Activated effector memory CD4-positive, alpha-beta T cell treated with anti-CD3 and anti-CD28 coated beads, Interleukin-2, amount 50 U/mL, for 16 hours (primary cell): ENCODE measurements at regions not wholly inside any gene's neighbourhood (a gene's known extent, or its start where the extent isn't known, plus 50 kb on each side); places are given as distances from the start of the nearest gene placed in this dataset.
"Not testable (repeated sequence)": the region's sequence is repeated elsewhere in the genome, so short reads cannot be mapped to it uniquely, and the experiment has no call there.

Experiments used
- DNase-seq: peaks from one replicate; pipeline ENCODE4 v3.0.0-alpha.2; 2020

DNA sequence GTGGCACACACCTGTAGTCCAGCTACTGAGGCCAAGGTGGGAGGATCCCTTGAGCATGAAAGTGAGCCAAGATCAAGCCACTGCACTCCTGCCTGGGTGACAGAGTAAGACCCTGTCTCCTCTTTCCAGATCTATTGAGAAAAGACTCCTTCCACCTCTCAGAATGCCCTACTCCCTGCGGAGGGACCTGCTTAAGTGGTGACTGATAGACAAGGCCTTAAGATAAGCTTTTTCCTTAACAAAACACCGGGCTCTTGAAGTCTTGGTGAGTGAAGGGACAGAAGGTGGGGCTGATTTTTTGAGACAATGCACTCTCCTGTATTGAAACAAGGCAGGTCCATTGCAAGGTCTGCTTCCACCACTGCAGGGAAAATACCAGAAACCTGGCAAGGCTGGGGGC lies 338.4 kb upstream of the FRG2C start:
- no peak for DNase-seq

DNA sequence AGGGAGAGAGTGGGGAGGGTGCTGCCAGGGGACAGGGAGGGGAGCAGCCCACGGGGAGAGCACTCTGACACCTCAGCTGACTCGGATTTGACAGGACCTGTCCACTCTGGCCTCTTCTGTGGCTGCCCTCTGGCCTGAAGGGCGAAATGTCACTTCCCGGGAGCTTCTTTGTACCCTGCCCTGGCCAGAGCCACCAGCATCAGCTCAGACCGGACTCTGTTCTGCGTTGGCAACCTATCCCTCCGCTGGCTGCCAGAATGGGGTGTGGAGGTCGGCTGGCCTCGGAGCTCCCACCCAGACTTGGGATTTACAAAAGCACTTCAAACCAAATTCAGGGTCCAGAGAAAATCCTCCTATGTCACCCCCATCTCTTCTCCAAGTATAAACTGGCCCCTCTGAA lies 336.7 kb upstream of the FRG2C start:
- DNase-seq, result no peak

DNA sequence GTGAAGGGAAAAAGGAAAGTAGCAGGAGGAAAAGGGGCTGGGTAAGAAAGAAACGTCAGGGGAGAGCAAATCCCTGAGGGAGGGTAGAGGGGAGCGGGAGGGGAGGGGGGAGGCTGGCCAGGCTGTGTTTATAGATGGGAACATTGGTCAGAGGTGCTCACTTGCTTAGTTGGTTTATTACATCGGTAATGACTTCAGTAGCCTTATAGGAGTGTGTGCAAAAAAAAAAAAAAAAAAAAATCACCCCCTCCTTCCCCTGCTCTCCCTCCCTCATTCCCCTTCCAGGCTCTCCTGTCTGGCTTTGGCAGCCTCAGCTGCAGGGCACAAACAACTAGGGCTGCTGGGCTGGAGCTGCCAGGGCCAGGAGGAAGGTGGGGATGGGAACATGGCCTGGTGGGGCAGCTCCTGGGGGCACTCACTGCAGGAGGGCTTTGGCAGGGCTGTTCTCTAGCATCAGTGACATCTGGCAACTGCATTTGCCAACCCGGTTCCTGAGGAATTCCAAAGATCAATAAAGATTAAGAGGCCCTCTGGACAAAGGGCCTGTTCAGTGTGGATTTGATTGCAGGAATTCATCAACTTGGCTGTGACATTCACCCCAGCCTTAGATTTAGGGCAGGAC lies 334.5 kb upstream of the FRG2C start:
- no peak for DNase-seq

DNA sequence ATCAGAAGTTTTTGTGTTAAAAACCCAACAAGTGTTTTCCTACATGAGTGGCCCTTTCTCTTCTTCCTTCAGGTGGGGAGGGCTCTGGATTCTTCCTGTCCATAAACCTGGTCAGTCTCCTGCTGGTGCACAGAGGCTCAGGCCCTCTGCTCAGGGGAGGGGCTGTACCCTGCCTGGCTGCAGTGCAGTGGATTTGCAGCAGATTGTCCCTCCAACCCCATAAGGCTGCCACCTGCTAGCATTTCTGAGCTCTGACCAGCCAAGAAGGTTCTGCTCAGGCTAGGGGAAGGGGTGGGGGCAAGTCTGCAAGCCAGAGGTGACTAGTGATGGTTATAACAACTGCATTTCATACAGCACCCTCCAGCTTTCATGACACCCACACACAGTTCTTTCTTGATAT lies 333.7 kb upstream of the FRG2C start:
- not testable (repeated sequence) for DNase-seq

DNA sequence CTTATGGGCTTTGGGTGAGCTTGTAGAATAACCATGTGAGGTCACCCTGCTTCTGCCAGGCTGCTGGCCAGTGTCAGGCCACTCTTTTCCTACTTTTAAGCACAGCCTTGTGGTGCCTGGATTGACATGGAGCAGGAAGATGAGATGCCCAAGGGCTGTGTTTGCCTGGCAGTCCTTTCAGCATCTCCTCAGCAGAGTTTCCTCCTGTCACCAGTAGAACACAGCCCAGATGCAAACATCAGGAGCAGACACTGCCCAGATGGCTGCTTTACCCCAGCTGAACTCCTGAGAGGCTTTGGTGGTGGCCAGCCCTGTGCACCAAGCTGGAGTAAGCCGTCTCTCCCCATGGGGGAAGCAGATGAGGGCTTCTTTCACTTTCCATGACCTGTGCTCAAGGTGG lies 332.0 kb upstream of the FRG2C start:
- DNase-seq, result not testable (repeated sequence)

DNA sequence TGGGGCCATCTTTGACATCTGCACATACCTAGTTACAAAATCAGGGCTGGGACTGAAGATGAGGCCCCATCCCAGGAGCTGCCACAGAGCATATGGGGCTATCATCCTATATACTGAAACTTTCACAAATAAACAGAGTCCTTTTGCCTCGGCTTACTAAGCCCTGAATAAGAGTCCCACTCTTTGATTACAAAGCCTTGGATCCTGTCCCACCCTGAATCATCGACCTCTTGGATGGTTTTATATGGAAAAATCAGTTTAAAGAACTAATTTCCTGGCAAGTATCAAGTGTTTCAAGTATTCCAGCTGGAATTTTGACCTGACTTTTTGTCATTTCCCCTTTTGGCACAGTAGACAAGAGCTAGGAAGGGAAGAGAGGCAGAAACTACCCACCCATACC lies 331.3 kb upstream of the FRG2C start:
- no peak for DNase-seq

DNA sequence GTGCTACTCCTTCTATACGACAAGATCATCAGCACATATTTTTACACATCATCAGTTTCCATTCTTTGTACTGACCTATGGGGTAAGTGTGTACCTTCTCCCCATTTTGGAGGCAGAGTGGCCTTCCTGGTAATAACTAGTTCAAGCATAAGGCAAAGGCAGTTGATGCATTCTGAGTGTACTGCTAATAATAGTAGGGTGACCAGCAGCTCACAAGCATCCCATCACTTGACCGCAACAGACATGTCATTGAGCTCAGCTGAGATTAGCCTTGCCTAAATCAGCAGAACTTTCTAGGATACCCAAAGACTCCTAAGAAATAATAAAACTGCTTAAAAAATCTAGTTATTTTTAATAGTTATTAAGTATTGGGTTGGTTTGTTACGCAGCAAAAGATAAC lies 329.8 kb upstream of the FRG2C start:
- no peak for DNase-seq

DNA sequence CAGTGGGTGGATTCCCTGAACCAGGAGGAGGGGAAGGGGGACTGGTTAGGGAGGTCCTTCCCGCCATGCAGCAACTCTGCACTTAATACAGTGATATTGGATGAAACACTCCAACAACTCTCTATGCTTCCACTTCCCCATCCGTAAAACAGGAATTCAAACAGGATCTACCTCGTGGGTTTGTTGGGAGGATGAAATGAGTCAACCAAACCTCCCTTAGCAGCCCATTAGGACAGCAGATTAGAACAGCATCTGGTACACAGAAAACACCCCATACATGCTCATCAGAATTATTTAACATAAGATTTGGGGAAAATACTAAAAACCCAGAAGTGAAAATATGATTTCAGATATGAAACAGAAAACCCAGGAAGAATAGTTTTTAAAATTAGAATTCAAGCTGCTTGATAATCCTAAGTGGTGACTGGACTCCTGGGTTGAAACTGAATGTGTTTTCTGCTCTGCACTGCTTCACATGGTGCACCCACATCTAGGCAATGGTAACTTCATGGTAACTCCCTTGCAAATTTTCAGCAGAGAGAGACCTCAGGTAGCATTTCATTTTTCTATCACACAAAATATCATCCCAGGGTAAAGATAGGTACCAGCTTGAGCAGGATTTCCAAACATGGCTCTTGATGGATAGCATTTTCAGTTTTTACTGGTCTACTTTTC lies 326.8 kb upstream of the FRG2C start:
- no peak for DNase-seq

DNA sequence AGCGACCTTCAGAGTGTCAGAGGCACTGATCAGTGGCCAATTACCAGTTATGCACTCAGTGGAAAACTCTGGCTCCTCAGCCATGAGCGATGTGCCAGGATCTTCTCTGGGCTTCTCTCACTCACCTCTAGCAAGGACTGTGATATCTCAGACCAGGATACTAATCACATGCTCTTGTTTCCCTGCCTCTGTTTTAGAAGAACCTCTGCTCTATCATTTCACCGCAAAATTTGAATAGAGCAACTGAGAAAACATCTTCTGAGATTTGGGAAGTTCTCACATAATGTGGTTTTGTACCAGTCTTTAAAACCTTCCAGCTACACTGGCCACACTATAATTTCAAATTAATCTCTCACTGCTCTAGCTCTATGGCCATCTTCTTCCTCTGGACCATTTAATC lies 325.8 kb upstream of the FRG2C start:
- DNase-seq, result no peak

DNA sequence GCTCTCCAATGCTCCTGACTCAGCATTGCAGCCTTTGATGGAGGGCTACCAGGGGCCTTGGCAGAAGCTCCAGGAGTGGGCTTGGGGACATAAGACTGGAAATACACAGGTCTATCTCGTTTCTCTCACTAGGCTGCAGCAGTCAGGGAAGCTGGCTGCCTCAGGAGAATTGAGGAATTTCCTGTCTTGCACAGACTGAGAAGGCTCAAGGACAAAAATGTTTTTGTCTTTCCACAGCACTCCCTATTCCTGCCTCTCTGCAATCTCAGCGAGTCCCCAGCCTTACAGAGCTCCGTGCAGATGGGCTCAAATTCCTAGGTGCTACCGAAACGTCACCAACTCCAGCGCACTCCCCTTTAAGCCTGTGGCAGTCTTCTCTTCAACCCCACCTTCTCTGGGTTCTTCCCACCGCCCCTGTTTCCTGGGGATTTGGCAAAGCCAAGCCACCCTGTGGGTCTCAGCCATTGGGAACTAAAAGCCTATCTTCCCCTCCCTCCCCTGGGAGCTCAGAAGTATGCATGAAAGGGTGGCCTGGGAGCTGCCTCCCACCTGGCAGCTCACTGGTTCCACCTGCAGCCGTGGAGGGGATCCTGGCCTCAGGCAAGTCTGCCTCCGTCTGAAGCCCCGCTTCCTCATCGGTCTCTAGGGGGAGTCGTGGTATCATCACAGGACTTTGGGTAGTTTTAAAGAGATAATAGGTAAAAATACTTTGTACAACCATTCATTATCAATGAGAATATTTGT lies 322.6 kb upstream of the FRG2C start:
- DNase-seq, result no peak

DNA sequence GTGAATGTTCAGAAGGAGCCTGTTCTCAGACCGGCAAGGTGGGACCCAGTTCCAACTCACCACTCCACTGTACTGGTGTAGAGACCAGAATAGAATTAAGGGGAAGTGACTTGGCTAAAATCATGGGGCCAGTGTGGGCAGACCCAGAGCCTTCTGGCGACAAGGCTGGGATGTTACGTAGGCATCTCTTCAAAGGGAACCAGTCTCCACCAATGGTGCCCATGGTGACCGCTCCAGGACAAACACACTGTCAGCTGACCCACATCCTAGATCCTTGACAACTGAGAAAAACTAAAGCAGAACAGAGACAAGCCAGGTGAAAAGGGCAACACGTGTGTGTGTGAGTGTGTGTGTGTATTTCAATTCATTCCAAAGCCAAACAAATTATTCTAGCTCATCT lies 321.7 kb upstream of the FRG2C start:
- no peak for DNase-seq

DNA sequence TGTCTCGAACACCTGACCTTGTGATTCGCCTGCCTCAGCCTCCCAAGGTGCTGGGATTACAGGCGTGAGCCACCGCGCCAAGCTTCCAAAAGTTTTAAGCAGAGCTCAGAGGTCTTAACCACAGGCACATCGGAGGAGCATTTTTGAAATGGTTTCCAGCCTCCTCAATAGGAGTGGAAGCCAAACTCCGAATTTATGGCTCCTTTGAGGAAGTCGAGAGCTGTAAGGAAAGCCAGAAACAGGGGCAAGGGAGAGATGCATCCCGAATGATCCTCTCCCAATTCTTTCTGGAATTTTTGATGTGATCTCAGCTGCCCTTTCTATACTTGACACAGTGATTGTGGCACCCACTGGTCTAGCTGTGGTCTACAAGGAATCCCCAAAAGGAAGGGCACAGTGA lies 313.6 kb upstream of the FRG2C start:
- not testable (repeated sequence) for DNase-seq

DNA sequence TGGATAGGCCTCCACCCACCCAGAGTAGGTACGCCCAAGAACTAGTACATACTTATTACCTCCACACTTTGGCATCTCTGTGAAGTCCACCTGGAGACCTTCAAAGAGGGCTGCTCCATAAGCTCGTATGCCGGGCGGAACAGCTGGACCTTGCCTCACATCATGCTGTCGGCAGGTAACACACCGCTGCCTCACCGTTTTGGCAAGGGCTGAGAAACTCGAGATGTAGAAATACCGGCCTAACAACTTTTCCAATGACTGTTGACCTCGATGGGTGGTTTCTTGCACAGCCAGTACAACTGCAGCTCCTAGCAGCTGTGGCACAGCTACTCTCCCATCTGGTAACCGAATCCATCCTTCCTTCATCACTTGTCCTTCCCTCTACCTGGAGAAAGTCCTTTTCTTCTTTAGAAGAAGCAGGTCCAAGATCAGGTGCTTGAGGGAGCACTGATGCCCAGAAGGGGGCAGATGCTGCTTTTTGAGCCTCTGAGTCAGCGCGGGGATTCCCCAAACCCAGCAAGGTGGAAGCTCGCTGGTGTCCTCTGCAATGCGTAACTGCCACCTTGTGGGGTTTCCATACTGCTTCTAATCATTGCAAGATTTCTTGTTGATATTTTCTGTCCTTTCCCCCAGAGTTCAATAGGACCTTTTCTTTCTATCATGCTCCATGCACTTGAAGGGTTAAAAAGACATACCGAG lies 301.9 kb upstream of the FRG2C start:
- peak; percentile 71 for DNase-seq

DNA sequence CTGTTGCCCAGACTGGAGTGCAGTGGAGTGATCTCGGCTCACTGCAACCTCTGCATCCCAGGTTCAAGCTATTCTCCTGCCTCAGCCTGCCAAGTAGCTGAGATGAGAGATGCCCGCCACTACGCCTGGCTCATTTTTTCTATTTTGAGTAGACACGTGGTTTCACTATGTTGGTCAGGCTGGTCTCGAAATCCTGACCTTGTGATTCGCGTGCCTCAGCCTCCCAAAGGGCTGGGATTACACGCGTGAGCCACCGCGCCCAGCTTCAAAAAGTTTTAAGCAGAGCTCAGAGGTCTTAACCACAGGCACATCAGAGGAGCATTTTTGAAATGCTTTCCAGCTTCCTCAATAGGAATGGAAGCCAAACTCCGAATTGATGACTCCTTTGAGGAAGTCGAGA lies 291.2 kb upstream of the FRG2C start:
- not testable (repeated sequence) for DNase-seq

DNA sequence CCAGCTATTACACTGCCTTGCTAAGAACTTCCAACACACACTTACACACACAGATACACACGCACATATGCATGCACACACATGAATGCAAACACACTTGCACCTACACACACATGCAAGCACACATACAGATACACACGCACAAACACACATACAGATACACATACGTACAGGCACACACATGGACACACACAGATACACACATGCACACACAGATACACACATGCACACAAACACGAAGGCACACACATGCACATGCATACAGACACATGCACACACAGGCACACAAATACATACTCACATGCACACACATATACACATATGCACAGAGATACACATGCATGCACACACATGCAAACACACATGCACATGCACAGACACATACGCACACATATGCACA lies 284.3 kb upstream of the FRG2C start:
- not testable (repeated sequence) for DNase-seq

DNA sequence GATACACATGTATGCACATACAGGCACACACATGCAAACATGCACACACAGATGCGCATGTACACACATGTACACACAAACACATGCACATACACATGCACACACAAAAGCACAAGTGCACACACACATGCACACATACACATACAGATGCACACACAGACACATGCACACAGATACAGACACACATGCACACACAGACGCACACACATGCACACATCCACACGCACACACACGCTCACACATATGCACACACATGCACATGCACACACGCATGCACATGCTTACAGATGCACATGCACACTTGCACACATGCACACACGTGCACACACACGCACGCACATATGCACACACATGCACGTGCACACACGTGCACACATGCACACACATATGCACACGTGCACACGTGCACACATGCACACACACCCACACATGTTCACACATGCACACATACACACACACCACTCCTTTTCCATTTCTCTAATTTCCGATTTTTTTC lies 283.8 kb upstream of the FRG2C start:
- no peak for DNase-seq

DNA sequence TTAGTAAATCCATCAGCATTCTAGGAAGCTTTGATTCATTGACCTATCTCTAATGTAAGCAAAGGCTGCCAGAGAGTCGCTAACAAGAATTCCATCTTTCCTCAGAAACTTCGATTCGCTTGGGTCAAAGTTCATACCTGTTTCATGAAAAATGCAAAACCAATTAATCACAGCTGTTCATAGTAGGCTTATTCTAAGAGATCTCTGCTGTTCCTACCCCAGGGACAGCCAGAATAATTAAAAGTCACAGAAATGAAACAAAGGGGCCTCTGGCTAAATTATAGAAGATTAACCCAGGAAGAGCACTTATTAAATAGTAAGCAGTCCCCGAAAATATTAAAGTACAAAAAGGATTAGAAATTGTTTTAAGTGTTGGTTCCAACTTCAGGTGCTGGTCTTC lies 280.1 kb upstream of the FRG2C start:
- DNase-seq, result not testable (repeated sequence)

DNA sequence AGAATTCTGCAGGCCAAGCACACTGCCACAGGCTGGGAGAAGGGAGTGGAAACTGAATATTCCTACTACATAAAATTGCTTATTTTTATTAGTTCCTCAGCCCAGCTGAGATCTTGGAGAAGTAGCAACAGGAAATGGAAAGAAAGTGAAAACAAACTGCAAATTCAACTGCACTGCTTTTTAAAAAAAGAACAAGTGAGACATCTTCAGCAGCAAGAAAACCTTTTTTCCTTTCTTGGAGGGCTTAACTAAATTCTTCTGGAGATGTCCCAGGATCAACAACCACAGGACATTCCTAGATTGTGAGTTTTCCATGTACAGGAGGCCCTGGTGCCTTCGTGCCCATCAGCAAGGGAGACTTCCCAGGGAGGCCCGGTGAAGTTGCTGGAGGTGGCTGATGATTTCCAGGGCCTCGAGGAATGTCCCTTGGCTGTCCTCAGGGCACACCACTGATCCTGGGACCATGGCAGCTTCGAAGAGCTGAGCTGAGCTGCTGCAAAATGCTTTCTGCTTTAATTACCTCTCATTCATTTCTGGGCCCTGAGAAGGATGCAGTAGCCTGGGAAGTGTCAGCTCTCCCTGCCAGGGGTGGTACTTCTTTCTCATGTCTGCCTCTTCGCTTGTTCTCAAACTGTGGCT lies 275.5 kb upstream of the FRG2C start:
- DNase-seq, result not testable (repeated sequence)

DNA sequence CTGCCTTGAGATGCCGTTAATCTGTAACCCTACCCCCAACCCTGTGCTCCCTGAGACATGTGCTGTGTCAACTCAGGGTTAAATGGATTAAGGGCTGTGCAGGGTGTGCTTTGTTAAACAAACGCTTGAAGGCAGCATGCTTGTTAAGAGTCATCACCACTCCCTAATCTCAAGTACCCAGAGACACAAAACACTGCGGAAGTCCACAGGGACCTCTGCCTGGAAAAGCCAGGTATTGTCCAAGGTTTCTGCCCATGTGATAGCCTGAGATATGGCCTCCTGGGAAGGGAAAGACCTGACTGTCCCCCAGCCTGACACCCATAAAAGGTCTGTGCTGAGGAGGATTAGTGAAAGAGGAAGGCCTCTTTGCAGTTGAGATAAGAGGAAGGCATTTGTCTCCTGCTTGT lies 270.8 kb upstream of the FRG2C start:
- DNase-seq, result not testable (repeated sequence)

DNA sequence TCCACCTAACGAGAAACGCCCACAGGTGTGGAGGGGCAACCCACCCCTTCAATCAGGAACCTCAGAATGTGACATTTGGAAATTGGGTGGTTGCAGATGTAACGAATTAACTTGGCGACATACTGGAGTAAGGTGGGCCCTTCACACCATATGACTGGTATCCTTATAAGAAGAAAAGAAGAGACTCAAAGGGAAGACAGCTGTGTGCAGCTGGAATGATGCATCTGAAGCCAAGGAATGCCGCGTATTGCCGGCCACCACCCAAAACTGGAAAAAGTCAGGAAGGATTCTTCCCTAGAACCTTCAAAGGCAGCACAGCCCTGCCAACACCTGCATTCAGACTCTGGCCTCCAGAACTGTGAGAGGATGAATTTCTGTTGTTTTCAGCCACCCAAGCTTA lies 270.0 kb upstream of the FRG2C start:
- DNase-seq, result not testable (repeated sequence)

DNA sequence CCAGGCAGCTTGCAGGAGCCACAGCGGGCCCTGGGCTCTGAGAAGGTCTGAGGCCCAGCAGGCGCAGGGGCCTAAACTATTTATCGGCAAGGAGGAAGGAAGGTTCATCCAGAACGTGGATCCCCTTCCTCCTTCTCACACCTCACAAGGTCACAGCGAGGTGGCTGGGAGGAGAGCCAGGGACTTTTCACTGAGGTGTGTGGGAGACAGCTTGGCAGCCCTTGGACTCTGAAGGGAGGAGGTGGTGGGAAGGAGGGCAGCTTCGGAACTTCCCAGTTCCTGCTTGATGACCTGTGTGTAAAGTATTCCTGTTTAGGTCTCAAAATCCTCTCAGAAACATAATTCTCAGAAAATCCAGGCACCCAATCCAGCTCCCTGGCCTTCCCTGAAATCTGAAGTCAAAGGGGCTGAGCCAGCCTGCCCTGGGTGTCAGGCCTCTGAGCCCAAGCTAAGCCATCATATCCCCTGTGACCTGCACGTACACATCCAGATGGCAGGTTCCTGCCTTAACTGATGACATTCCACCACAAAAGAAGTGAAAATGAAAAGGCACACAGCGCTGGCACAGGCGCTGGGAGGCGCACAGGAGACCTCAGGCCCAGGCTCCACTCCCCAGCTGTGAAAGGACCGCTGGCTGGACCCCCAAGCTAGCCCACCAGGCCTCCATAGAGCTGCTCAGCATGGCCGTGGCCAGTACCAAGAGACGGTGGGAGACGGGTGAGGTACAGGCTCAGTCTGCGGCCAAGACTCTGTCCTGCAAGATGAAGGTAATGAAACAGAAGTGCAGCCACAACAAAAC lies 269.4 kb upstream of the FRG2C start:
- not testable (repeated sequence) for DNase-seq
